ENCODE measurements at regions not wholly inside any gene's neighbourhood (a gene's known extent, or its start where the extent isn't known, plus 50 kb on each side); places are given as distances from the start of the nearest gene placed in this dataset.
"Not testable (repeated sequence)": the region's sequence is repeated elsewhere in the genome, so short reads cannot be mapped to it uniquely, and the experiment has no call there.

DNA sequence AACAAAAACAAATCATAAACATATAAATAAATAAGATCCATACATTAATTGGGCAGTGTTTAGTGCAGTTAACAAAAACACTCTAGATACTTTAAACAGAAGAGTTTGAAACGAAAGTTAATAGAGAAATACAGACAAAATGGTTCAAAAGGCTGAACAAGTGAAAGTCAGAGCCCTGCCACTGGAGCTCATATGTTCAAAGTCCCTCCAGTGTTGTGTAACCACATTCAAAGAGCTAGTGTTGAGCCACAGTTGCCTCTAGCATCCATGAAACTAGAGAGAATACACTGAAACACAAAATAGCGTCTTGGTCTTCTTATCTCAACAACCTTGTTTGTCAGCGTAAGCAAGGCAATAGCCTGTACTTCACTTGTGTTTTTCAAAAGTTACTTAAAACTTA lies 1309.8 kb upstream of the NRXN1 start:
- no peak for DNase-seq

DNA sequence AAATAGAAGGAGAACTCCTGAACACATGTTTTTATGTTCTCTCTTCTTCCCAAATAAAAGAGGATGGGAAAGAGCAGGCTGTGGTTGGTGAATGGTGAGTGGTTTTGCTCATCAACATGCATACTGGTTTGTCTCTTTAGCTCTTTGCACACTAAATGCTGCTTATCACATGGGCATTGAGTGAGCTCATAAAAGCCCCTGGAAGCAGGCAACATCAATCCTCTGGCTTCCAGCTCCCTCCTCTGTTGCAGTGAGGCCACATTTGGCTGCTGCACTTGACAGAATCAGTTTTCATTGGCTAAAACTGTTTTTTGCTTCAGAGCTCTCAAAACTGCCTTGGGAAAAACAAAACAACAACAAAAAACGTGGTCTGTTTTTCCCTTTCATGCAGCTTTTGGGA lies 1308.2 kb upstream of the NRXN1 start:
- no peak for DNase-seq

DNA sequence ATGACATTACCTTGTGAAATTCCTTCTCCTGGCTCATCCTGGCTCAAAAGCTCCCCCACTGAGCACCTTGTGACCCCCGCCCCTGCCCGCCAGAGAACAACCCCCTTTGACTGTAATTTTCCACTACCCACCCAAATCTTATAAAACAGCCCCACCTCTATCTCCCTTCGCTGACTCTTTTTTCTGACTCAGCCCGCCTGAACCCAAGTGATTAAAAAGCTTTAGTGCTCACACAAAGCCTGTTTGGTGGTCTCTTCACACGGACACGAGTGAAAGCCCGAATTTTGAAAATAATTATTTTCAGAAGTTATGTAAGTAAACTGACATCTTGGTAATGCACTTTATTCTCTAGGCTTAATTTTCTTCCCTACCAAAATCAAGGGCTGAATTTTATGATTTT lies 1305.9 kb upstream of the NRXN1 start:
- not testable (repeated sequence) for DNase-seq

DNA sequence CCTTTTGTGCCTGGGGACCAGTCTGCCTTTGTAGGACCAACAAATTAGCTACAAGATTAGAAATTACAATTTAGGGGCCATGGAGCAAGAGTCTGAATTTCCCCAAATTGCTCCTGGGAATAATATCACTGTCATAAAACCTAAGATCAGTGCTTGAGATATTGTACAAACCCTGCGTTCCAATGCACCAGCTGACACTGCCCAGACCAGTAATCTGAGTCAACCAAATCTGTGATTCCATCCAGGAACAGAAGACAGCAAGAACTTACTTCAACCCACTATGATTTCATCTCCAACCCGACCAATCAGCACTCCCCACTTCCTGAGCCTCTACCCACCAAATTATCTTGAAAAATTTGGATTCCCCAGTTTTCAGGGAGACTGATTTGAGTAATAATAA lies 1305.0 kb upstream of the NRXN1 start:
- no peak for DNase-seq

DNA sequence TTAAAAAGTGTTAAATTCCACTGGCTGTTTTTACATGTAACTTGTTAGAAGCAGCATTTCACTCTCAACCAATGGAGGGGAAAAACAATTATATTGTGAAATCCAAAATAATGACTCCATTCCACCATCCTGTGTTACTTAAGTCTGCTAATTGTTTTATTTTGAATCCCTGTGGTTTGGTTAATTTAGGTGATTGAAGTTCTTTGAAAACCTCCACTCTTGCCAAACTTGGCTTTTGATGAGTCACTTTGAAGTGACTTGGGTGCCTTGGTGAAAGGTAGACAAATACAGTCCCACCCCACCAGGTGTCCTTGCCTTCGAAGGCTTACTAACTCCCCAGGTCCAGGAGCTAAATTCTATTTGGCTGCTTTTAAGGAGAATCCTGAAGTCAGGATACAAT lies 1303.8 kb upstream of the NRXN1 start:
- DNase-seq: no peak

DNA sequence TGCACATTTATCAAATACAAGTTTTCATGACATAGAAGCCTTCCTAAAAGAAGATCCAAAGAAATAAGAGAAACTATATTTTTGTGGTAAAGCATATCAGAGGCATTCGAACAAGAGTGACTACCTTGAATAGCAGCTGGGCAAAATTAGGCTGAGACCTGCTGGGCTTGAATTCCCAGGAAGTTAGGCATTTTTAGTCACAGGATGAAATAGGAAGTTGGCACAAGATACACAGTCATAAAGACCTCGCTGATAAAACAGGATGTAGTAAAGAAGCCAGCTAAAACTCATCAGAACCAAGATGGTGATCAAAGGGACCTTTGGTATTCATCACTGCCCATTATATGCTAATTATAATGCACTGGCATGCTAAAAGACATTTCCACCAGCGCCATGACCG lies 1302.3 kb upstream of the NRXN1 start:
- DNase-seq: no peak

DNA sequence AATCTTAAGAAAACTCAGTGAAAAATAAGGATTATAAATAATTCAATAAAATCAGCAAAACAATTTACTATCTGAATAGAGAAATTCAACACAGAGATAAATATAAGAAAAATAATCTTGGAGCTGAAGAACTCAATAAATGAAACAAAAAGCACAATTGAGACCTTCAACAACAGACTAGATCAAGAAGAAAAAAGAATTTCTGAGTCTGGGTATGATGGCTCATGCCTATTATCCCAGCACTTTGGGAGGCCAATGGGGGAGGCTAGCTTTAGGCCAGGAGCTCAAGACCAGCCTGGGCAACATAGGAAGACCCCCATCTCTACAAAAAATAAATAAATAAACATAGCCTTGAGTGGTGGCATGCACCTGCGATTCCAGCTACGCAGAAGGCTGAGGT lies 1295.7 kb upstream of the NRXN1 start:
- DNase-seq: no peak

DNA sequence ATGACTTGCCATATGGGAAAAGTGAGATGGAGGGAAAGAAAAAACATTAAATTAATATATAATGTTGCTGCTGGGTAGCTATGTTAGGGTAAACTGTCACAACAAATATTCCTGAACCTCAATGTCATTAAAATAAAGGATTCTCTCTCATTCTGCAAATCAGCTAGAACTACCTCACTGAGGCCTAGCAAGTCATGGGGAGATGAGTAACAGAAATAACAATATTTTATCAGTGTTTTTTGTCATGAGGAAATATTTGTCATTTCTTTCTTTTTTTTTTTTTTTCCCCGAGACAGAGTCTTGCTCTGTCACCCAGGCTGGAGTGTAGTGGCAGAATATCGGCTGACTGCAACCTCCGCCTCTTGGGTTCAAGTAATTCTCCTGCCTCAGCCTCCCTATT lies 1282.3 kb upstream of the NRXN1 start:
- DNase-seq: no peak

DNA sequence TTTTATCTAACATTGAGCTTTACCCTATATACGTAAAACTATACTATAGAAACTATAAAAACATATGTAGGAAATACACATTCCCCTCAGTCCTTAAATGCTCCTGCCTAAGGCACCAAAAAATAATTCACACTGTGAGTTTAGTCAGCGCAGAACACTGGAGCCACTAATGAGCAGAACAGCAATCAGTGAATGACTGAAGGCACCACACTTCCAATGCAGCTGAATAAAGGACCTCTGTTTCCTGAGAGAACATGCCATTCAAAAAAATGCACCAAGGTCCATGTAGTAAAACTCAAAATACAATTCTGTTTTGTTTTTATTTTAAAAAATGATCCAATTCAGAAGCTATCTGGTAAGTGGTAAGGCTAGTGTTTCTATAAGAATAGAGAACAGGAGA lies 1280.6 kb upstream of the NRXN1 start:
- DNase-seq: no peak

DNA sequence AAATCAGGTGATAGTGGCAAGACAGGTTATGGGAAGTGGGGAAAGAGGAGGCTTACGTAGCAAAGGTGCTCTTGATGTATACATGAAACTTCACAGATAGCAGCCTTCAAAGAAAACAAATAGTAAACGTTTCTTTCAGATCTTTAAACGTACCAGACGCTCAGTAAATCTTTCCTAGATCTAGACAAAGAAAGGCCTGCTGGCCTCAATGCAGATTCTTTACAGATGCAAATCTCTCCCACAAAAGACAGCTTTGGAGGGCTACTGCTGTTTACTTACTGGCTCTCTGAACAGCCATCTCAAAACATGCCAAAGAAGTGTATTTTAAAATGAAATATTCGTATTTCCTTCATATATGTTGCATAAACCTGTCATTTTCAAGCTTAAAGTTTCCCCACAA lies 1279.9 kb upstream of the NRXN1 start:
- no peak for DNase-seq

DNA sequence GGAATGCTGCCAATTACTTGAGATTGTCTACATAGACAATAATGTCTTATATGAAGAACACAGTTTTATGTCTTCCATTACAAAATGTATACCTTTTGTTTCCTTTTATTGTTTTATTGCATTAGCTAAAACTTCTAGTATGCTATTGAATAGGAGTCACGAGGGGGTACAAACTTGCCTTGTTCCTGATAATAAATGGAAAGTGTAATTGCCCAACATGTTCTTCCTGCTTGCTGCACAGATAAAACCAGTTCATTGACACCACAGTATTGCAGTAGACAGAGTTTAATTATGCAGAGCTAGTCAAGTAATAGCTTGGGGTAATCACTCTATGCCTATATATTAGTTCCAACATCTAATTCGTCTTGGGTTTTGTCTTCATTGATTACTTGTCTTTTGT lies 1276.2 kb upstream of the NRXN1 start:
- DNase-seq: no peak

DNA sequence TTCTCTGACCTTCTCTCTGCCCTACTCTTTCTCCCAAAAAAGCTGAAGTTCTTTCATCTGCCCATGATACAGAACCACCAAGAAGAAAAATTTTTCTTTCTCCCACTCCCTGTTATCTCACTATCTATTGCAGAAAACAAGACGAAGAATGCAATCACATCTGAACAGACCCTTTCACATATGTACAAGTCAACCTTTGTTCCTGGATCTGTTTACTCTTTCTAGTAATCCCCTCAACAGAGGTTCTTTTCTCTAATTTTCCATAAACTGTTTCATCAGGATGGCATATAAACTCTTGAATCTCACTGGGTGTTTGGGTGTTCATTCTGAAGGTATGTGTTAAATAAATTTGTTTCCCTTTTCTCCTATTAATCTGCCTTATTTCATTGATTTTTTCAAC lies 1262.7 kb upstream of the NRXN1 start:
- DNase-seq: no peak

DNA sequence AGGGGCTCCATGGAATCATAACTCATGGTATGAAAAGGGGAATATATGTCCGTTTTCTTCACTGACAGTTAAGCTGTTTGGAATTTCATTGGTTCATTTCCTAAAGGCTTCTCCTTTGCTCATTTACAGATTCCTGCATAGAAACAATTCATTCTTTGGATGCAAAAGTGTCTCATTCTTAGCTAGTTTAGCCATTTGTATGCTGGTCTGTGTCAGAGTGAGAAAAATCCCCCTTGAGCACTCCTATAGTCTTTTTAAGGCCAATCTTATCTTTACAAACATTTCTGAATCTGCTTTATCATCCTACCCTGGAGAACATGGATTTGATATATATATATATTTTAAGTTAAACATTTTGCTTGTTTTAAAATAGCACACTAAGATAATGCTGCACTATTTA lies 1260.9 kb upstream of the NRXN1 start:
- DNase-seq: no peak

DNA sequence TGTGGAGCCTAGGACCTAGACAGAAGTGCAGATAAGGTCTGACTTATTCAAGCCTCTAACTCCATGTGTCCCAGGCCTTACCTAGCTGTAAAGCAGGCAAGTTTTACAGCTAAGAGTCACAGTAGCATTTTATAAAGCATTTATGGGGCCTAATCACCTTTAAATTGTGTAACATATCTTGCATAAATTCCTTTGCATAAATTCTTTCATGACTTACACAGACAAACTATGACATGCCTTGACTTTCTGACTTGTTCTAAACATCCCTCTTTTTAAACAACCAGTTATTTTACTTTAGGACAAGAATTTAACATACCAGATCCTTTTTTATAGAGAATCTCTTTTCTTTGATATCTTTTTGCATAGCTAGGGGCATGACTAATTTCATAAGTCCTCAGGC lies 1257.8 kb upstream of the NRXN1 start:
- no peak for DNase-seq

DNA sequence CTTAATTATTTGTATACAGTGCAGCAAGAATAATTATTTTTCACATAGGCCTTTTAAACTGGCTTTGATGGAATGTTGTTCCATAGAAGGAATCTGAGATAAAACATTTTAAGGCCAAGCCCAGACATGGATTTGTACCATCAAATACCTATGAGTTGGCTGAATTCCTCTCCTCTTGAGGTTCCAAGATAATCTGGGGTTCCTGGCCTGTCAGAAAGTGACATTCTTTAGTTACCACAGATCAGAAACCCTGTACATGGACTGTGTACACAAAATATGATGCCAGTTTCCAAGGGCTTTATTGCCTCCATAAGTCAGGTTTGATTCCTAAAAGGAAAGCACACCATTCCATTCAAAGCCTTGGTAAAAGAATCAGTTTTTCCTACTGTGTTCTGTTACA lies 1256.7 kb upstream of the NRXN1 start:
- DNase-seq: no peak

DNA sequence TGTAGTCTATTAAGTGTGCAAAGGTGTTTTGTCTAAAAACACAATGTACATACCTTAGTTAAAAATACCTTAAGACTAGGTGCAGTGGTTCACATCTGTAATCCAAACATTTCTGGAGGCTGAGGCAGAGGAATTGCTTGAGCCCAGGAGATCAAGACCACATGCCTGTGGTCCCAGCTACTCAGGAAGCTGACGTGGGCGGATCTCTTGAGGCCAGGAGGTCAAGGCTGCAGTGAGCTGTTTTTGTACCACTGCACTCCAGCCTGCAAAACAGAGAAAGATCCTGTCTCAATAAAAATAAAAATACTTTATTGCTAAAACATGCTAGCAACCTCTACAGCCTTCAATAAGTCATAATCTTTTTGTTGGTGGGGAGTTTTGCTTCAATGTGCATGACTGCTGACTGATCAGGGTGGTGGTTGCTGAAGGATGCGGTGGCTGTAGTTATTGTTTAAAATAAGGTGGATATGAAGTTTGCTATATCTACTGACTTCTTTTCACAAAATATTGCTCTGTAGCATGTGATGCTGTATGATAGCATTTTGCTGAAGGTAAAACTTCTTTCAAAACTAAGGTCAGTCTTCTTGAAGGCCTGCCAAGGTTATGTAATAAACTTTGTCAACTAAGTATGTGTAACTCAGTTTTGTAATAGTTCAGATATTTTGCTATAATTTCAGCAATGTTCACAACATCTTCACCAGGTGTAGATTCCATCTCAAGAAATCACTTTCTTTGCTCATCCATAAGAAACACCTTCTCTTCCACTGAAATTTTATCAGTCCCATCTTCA lies 1238.0 kb upstream of the NRXN1 start:
- no peak for DNase-seq

DNA sequence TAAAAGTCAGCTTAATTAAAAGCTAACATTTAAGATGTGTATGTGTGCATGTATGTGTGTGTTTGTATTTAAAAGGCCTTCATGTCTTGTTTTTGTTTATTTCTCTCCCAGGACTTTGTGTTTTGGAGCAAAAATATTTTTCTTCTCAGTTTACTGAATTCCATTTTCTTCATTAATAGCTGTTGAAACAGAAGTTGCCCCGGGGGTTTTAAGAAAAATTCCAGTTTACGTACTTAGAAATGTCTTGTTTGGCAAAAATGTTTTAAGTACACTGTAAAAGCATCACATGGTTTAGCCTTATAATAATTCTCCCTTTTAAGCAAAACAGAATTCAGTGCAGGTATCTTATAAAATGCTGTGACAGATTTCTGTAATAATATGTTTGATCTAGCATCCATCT lies 1233.0 kb upstream of the NRXN1 start:
- DNase-seq: no peak

DNA sequence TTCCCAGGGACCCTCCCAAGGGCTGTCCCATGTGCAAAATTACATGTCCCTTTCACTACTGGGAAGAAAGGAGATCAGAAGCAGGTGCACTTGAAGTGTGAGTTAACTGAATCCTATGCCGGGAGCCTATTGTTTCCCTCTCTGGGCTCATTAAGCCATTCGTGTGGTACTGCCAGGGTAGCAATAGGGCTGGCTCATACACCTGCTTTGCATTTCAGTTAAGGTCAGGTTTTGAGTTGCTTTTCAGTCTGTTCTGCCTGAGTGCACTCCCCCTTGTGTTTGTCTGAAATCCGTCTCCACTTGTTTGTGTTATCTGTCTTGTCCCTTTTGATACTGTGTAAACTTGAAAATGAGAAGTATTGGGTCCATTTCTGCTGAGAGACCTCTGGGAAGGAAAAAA lies 1232.6 kb upstream of the NRXN1 start:
- no peak for DNase-seq

DNA sequence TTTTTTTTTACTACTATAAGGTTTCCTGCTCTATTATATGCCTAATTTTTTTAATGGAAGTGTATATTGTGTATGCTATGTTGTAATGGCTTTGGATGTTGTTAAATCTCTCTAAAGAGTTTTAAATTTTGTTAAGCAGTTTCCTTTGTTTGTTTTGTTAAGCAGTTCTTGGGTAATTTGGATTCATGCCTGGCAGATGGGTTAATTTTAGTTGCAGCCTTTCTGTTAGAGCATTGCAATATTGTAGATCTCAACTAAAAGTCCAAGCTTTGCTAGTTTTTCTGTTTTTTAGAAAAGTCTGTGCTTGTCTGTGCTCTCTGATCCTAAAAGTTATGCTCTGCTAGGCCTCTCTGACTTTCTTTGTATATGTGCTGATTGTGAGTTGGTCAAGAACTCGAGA lies 1229.0 kb upstream of the NRXN1 start:
- DNase-seq: no peak

DNA sequence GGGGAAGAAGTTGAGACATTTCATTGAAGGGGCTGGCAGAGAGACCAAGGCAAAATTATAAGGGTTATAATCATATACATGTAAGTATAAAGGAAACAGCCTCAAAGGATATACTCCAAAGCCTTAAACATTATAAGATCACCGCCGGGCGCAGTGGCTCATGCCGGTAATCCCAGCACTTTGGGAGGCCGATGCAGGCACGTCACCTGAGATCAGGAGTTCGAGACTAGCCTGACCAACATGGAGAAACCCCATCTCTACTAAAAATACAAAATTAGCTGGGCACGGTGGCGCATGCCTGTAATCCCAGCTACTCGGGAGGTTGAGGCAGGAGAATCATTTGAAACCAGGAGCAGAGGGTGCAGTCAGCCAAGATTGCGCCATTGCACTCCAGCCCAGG lies 1227.0 kb upstream of the NRXN1 start:
- DNase-seq: not testable (repeated sequence)

DNA sequence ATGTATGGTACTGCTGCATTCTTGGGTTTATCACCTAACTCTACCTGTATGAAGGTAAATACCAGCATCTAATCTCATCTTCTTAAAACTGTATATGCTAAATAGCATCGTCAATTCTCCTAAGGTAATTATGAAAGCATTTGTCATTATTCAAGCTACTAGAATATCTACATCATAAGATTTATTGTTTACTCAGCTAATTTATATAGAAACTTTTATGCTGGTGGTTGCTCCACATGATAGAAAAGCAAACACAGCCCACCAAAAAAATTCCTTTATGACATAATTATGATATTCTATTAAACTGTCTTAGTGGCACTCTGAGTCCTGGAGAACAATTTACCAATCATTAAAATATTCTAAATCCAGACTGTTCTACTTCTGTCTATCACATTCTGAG lies 1226.1 kb upstream of the NRXN1 start:
- no peak for DNase-seq

DNA sequence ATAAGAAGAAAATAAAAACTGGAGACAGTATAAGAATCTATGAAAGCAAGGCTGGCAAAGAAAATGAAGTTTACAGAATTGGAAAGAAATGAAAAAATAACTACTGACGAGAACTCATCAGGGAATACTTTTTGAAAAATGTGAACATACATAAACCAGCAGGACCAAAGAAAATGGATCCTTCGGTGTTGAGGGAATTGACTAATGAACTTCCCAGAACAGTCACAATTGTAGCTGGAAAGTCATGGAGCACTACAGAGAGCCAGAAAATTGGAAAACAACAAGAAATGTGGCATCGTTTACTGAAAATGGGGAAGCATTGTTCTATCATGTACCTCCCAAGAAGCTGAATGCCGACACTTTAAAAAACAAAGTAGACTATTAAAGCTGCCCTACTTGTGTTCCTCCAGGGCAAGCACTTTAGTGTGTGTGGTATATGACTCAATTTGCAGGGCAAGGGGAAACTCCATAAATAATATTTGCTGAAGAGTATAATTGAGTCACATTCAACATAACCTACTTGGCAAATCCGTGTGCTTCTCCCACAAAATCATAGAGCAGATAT lies 1221.6 kb upstream of the NRXN1 start:
- no peak for DNase-seq

DNA sequence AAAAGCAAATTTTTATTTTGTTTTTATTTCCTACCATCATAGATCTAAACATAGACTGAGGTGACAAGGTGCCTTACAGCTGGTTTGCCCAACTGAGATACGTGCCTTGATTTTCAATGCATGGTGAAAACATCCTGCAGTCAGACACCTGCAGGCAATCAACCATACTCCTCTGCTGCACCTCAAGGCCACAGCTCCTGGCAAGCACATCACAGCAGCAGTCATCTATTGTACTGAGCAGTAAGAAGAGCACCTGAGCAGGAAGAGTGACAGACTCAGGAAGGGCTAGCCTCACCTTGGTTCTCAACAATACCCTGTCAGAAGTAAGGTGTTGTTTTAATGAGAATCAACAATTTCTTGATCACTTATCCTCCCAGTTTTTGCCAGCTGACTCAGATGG lies 1206.8 kb upstream of the NRXN1 start:
- DNase-seq: no peak

DNA sequence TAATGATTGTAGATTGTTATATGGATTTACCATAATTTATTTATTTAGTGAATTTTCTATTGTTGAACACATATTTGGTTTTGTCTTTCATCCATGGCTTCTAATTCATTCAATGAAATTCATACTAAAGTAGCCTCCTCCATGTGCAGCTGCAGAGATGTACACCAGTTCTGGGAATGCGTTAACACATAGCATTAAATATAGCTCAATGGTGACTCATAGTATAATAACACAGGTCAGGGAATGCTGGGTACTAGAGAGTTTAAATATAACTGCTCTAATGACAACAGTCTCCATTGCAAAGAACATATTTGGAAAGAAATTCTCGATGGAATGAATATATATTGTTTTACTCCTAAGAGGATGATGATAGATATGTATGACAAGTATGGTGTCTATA lies 1190.2 kb upstream of the NRXN1 start:
- no peak for DNase-seq

DNA sequence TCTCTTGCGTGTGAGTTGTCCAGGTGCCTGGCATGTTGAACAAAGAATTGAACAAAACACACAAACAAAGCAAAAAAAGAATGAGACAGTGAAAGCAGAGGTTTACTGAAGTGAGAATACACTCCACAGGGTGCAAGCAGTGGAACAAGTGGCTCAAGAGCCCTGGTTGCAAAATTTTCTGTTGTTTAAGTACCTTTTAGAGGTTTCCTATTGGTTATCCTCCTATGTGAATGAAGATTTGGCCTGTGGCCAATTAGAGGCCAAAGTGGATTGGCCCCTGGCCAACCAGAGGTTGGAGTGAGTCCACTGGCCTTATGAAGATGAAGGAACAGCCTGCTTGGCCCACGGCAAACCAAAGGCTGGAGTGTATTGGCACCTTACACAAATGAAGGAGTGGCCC lies 1188.5 kb upstream of the NRXN1 start:
- no peak for DNase-seq

Data from NCI-H1694 treated with DMSO at 0.1 percent for 48 hours (cell line).